ENCODE measurements at regions not wholly inside any gene's neighbourhood (a gene's known extent, or its start where the extent isn't known, plus 50 kb on each side); places are given as distances from the start of the nearest gene placed in this dataset.

- TF ChIP-seq CTCF (tag by site-specific recombination; IDR thresholded peaks at IDR 0.05) (no peak), YY1 (tag by site-specific recombination; IDR thresholded peaks at IDR 0.05) (no peak), ATF2 (tag by site-specific recombination; IDR thresholded peaks at IDR 0.05; ENCODE audit: low read depth) (no peak), ZNF23 (tag by site-specific recombination; IDR thresholded peaks at IDR 0.05; ENCODE audit: borderline replicate concordance) (no peak), ZNF292 (tag by site-specific recombination; IDR thresholded peaks at IDR 0.05; ENCODE audit: borderline replicate concordance, low read depth) (no peak), GLI2 (tag by site-specific recombination; IDR thresholded peaks at IDR 0.05; ENCODE audit: borderline replicate concordance, low read depth) (no peak), ZBTB7A (tag by site-specific recombination; IDR thresholded peaks at IDR 0.05; ENCODE audit: low read depth) (no peak), ZNF341 (tag by site-specific recombination; IDR thresholded peaks at IDR 0.05; ENCODE audit: low read depth) (no peak)
- TF ChIP-seq, protein P1, sequence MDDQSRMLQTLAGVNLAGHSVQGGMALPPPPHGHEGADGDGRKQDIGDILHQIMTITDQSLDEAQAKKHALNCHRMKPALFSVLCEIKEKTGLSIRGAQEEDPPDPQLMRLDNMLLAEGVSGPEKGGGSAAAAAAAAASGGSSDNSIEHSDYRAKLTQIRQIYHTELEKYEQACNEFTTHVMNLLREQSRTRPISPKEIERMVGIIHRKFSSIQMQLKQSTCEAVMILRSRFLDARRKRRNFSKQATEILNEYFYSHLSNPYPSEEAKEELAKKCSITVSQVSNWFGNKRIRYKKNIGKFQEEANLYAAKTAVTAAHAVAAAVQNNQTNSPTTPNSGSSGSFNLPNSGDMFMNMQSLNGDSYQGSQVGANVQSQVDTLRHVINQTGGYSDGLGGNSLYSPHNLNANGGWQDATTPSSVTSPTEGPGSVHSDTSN (CRISPR knock-in tag; IDR thresholded peaks at IDR 0.05) = no peak
Observed at GRCh38 chr2:204265681-204266181, 279.5 kb upstream of the PARD3B start.

All from HEK293 (cell line).